ENCODE measurements at regions not wholly inside any gene's neighbourhood (a gene's known extent, or its start where the extent isn't known, plus 50 kb on each side); places are given as distances from the start of the nearest gene placed in this dataset.
A peak's percentile ranks its signal among the peaks of the same experiment; 100 is the strongest.

DNA sequence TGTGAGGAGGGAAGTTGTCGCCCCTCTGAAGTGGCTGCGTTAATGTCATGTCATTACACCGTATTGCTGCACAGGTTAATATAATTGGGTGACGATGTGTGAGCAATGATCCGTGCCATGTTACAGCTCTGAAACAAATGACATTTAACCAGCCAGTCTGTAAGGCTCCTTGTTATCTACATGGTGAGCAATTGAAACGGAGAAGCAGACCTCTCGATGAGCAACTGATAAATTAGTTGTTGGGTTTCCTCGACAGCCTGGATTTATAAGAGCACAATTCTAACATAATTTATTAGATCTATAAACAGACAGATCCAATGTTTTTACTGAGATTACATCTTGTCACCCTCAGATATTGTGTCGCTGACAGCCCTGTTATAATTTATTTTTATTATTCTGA is 49.9 kb upstream of the MAFB start:
- DNase-seq: no peak

DNA sequence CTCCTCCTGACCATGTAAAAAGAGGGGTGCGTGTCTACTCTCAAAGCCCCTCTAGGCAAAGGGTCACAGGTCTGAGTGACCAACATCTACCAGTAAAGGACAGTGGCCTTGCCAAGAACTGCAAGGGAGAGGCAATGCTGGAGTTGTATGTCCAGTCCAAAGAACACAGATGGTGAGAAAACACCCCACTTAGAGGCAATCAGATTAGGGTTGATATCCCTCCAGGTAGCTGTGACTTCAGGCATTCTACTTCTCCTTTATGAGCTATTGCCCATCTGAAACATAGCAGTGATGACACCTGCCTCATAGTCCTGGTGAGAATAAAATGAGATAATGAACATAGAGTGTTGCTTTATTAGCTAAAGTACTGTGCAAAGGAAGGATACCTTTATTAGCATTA is 50.8 kb upstream of the MAFB start:
- DNase-seq: no peak

- peak; percentile 64 for DNase-seq
Measured at GRCh38 chr20:40741507-40742106, 52.6 kb upstream of the MAFB start.

DNA sequence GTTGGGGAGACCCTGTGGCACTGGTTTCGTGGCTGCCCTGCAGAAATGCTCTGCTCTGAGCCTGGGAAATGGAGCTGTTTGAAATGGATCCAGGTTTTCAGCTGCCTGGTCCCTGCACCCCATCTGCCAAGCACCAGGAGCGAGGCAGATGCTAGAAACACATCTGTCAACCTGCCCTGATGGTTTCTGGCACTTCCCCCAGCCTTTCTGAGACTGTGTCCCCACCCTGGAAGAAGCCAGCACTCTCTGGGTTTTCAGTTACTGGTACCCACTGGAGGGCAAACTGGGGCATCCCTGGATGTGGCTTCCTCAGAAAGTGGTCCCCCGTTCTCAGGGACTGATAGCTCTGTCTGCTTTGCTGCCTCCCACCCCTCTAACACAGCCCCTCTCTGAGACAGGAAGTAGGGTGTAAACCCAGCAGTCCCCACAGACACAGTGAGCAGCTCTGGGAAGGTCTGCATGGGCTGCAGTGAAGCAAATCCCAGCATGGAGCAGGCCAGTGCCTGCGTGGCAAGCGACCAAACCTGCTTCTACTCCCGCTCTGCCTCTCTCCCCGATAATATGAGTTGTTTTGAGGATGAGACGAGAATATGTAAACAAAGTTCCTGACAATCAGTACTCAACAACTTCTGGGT is 54.2 kb upstream of the MAFB start:
- DNase-seq: no peak

GRCh38 chr20:40744072-40744817 is 55.2 kb upstream of the MAFB start:
- no peak for DNase-seq

- DNase-seq: no peak
Measured at GRCh38 chr20:40744818-40745175, 55.8 kb upstream of the MAFB start.

DNA sequence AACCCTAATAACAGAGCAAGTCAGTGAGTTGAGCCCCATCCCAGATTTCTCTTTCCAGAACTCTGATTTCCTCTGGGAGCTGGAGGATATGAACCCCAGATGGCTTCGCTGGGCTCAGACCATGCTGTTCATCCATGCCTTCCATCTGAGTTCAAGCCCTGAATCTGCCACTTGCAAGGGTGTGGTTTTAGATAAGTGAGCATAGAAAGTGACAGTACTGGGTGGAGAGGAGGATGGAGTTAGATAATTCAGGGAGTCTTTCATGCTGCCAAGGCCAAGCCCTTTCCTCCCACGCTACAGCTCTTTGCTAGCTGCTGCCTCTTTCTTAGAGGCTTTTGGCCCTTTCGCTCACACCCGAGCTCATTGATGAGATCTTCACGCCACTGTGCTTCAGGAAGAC is 57.2 kb upstream of the MAFB start:
- no peak for DNase-seq

DNA sequence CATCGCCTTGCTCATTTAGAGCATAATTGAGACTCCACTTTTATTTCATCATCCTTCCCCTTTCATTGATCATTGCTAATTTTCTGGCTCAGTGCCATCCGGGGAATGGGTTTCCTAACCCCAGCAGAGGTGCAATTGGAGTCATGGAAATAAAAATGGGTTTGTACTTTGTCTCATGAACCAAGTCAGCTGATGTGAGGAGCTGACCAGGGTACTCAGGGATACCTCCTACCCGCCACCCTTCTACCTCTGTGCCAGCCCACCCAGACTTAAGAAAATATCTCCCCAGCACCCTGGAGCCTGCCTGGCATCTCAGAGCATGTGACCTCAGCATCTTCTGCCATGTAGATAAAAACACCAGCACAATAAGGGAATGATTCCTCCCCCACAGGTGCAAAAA is 59.1 kb upstream of the MAFB start:
- no peak for DNase-seq

DNA sequence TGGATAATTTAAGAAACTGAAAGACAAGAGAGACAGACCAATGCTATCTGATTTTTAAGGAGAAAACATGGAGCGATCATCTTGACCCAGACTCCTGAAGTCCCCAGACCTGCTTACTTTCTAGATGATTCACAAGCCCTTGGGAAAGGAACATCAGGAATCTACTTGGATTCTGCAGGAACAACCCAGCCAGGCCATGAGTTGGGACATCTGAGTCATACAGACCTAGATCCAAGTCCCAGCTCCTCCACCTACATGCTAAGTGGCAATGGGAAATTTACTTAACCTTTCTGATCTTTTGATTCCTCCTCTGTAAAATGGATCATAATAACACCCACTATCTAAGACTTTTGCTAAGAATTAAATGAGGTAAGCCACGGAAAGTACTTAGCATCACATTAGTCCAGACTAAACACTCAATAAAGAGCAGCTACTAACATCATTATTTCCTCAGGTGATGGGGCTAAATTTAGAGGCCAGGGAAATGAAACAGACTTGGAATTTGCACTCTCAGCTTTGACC is 61.0 kb upstream of the MAFB start:
- DNase-seq: no peak

- DNase-seq: no peak
Measured at GRCh38 chr20:40750541-40751035, 61.6 kb upstream of the MAFB start.

- no peak for DNase-seq
Measured at GRCh38 chr20:40753472-40753871, 64.4 kb upstream of the MAFB start.

- no peak for DNase-seq
Measured at GRCh38 chr20:40754339-40754943, 65.4 kb upstream of the MAFB start.

DNA sequence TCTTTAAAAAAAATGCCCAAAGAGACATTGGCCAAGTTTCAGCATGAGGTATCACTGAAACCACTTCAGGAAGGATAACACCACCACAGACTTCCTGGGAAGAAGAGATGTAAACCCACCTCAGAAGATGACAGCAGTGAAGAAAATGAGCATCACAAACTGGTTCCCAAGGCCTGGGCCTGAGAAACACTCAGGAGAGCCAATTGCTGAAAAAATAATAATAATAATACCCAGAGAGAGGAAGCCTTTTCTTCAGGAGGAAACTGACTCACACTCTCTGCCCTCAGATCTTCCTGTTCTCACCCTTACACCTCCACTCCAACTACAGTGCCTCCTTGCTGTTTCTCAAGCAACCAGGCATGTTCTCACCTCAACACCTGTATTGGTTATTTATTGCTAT is 68.1 kb upstream of the MAFB start:
- peak; percentile 62 for DNase-seq

GRCh38 chr20:40758790-40759189 is 69.8 kb upstream of the MAFB start:
- no peak for DNase-seq

DNA sequence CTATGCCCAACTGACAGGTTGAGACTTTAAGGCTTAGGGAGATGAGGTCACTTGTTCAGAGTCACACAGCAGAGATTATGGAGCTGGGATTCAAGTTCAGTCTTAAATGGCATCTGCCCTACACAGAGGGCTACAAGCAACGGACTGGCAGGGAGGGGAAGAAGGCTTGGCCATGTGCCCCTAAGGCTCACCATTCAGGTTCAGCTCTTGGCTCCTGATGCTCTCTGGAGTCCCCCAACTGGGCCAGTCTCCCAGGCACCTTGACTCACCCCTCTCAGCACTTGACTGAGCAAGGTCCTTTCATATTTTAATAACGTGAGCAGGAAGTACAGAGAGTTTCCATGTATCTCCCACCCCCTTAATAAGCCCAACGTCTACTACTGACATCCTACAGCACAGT is 71.4 kb upstream of the MAFB start:
- DNase-seq: no peak

DNA sequence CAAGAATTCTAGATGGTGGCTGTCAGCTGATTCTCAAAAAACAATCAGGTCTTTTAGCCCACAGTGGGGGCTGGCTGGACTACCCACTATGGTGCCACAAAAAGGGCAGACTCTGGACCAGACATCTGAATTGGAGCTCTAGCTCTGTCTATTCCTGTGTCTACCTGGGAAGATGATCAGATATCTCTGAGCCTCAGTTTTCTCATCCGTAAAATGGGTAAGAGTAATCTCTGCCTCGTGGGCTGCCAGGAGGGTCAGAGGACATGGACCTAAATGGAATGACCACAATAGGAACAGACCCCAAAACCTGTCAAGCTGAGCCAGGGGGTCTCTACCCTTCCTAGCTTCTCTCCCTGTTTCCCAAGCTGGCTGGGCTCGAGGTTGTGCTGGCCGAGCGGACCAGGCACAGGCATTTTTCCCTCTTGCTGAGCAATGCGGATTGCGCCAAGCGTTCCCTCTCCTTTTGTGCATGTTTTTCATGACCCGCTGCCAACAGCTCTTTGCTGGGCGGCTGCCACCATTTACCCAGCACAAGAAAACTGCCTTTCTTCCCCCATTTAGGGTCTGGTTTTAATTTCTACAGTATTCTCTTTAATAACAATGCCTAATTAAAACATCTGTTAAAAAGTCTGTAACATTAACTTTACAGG is 74.7 kb upstream of the MAFB start:
- DNase-seq: no peak

DNA sequence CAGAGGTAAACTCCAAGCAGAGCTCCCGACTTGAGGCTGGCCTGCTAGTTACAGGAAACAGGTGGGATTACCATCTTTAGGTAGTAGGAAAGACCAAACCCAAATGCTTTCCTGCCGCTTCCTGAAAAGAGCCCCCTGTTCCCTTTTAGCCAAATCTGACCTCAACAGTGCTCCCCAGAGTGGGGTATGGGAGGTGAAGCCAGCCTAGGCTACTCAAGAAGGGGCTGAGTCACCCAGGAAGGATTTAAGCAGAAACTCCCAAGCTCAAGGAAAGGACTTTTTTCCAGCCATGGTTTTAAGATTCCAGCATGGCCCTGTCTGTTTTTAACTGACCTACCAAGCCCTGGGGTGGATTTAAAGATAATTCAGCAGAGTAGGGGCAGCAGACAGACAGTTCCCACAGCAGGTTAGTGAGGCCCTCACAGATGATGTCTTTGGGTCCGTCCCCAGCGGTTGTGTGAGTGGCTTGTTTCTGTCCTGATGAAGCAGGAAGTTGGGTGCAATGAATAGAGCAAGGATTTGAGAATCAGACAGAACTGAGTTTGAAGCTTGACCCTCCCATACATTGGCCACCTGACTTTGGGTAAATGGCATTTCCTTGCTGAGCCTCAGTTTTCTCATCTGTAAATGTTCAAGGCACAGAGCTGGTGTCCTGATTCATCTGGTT is 76.9 kb upstream of the MAFB start:
- DNase-seq: no peak

- no peak for DNase-seq
Measured at GRCh38 chr20:40766790-40767614, 78.0 kb upstream of the MAFB start.

DNA sequence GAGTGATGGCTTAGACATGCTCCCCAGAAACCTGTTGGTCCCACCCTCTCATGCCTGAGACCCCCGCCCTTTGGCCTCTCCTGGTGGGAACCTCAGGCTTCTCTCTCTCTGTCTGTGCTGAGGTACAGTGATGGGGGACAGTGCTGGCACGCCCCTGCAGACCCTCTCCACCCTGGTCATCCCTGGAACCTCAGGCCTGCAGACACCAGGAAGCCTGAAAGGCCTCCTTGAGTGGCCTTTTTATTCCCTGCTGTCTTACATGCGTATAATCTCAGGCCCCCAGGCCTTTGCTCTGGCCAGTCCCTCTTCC is 78.5 kb upstream of the MAFB start:
- DNase-seq: no peak

GRCh38 chr20:40768105-40768504 is 79.1 kb upstream of the MAFB start:
- DNase-seq: no peak

- no peak for DNase-seq
Measured at GRCh38 chr20:40769677-40770285, 80.7 kb upstream of the MAFB start.

All from activated CD4-positive, alpha-beta T cell treated with anti-CD3 and anti-CD28 coated beads, Interleukin-10, Interleukin-2, amounts not matched to agents 100 ng/mL and 50 ng/mL, durations not matched to agents 16 hours and 8 hours (primary cell).